Muscle of arm (tissue), 1 donor: ENCODE measurements at regions not wholly inside any gene's neighbourhood (a gene's known extent, or its start where the extent isn't known, plus 50 kb on each side); places are given as distances from the start of the nearest gene placed in this dataset.
"Not testable (repeated sequence)": the region's sequence is repeated elsewhere in the genome, so short reads cannot be mapped to it uniquely, and the experiment has no call there.

Experiments used
- DNase-seq: peaks from one replicate; pipeline ENCODE4 v3.0.0-alpha.2; 2013

DNA sequence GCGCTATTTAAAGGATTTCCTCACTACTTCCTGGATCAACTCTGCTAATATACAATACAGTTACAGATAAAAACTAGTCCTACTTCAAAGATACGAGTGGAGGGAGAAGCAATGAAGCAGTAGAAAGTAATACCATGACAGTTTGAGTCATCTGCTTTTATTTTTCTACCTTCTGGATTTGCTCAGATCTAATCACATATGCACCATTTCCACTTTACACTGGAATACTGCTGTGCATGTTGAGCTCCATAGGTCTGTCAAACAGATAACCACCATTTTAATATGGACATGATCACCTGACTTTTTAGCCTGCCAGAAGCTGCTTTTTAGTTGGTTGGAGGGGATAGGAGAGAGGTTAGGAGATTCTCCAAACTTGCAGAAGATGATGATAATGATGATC is 92.5 kb downstream of the MMUT start:
- no peak for DNase-seq

DNA sequence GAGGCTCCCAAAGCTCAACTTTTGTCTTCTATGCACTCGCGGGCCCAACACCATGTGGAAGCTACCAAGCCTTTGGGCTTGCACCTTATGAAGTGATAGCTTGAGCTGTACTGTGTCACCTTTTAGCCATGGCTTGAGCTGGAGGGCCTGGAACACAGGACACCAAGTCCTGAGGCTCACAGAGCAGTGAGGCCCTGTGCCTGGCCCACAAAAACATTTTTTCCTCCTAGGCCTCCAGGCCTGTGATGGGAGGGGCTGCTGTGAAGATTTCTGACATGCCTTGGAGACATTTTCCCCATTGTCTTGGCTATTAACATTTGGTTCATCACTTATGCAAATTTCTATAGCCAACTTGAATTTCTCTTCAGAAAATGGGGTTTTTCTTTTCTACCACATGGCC is 96.5 kb downstream of the MMUT start:
- DNase-seq, result no peak

DNA sequence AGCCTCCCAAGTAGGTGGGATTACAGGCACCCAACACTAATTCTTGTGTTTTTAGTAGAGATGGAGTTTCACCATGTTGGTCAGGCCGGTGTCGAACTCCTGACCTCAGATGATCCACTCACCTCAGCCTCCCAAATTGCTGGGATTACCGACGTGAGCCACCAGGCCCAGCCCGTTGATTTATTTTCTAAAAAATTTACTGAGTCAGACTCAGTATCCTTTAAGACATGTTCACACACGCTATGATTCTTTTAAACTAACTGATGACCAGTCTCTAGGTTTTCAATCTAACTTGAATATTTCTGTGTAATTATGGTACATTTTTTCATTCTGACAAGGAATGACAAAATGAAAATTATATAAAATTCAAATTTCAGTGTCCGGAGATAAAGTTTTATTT is 114.5 kb downstream of the MMUT start:
- DNase-seq, result no peak

DNA sequence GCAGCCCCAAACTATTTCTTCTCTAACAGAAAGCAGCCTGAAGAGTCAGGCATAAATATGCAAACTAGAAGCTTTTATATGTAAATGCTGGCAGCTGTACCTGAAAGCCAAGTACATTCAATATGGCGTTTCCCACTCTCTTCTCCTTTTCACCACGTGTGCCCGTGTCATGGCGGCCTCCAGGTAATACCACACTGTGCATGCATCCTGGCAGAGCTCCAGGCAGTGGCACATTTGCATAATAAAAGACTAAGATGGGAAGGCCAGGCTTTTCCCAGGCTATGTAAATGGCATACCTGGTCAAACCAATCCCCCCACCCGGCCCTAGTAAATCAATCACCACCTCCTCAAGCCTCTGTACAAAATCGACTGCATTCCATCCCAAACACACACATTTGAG is 120.6 kb downstream of the MMUT start:
- no peak for DNase-seq

DNA sequence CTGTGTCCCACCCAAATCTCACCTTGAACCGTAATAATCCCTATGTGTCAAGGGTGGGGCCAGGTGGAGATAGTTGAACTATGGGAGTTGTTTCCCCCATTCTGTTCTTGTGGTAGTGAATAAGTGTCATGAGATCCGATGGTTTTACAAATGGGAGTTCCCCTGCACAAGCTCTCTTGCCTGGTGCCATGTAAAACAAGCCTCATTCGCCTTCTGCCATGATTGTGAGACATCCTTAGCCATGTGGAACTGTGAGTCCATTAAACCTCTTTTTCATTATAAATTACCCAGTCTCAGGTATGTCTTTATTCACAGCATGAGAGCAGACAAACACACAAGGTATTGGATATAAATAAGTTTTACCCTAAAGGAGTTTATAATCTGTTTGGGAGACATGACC is 121.2 kb downstream of the MMUT start:
- DNase-seq, result no peak

DNA sequence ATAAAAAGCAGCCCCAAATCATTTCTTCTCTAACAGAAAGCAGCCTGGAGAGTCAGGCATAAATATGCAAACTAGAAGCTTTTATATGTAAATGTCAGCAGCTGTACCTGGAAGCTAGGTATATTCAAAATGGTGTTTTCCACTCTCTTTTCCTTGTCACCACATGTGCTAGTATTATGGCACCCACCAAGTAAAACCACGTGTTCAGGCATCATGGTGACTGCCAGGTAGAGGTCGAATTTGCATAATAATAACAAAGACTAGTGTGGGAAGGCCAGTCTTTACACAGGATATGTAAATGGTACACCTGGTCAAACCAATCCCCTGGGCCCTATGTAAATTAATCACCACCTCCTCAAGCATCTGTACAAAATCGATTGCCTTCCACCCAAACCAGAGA is 124.0 kb downstream of the MMUT start:
- no peak for DNase-seq

DNA sequence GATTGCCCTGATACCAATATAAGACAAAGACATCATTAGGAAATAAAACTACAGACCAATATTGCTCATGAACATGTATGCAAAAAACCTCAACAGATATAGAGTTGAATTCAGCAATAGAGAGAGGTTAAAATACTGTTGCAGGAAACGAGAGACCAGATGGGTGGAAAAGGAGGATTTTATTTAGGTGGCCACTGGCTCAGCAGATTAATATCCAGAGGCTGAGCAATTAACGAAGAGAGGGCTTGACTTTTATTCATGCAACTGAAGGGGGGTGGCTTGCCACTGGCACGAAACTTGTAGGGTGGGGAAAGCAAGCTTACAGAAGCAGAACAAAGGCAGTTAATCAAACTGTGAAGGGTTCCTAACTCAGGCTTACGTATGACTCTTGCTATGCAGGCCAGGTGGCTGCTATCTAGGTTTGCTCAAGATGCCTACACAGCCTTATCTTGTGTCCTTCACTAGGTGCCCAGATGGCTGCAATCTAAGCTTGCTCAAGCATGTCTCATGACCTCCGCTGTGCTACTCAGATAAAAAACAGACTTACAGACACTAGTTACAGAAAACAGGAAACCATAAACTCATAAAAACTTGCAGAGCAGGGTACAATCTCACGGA is 126.4 kb downstream of the MMUT start:
- no peak for DNase-seq

DNA sequence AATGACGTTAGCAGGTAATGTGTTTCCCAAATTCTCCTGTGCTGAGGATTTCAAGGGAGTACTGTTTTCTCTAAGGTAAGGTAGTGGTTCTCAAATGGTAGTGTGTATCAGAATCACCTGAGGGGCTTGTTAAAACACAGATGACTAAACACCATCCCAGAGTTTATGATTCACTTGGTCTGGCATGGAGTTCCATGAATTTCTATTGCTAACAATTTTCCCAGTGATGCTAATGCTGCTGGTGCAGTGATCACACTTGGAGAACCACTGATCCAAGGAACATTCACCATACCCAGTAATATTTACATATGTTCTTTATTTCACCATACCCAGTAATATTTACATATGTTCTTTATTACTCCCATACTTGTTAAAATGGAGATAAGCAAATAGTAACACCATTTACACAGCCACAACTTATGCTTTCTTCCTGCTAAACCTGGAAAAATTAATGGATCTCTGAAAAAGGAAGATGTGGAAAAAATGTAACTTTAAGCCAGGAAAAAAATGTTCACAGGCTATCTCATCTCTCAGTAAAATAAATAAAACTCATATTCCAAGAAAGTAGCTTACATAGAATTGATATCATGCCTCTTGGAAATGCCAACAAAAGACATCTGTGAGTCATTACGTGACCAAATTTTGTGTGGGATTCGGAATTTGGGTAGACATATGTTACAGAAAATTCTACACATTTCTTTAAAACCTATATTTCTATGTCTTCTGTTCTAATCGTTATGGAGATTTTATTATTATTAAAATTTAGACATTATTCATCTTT is 129.5 kb downstream of the MMUT start:
- no peak for DNase-seq

DNA sequence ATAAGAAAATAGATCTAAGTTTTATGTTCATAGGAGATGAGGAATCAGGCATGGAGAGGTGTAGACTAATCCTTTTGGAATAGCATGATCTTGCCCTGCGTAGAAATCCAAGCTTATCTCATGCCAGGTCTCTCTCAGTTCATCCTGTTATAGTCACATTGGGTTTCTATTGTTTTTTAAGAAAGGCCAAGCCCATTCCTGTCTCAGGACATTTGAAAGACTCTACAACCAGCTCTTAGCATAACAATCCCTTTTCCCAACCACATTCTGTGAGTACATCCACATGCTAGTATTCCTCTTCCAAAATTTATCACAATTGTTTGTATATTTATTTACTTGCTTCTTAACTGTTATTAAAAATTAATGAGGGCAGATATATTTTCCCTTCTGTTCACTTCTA is 130.3 kb downstream of the MMUT start:
- no peak for DNase-seq

DNA sequence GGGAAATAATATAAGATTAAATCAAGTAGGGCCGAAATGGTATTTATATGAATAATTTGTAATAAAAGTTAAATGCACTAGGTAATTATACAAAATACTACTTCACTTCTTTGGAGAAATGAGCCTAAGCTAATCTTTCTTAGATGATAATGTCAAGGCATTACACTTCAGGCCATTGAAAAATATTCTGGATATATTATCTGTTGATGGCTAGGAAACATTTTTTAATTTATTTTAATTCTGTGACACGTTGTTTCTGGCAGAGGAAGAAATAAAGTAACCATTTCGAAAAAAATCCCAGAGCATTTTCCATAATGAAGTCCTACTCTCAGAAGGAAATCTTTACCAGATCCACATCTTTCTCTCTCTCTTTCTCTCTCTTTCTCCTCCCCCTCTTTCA is 133.9 kb downstream of the MMUT start:
- DNase-seq, result no peak

DNA sequence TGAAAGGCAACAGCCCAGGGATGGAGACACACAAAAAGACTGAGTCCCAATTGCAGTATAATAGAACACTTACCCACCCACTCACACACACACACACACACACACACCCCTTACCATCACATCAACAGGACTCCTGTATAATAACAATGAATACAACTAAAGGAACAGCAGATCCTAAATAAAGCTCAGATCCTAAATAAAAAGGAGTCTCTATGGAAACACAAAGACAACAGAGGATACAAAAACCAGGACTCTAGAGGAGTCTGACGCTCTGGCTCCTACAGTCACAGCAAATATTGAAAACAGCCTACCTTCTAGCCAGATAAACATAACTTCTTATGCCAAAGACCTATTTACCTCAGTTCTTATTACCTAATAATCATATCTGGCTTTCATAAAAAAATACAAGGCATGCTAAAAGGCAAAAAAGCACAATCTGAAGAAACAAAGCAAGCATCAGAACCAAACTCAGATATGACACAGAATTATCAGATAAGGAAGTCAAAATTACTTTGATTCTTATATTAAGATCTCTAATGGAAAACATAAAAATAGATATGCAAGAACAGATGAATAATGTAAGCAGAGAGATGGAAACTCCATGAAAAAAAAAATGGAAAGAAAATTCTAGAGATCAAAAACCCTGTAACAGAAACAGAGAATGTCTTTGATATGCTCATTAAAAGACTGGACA is 134.9 kb downstream of the MMUT start:
- DNase-seq, result no peak

DNA sequence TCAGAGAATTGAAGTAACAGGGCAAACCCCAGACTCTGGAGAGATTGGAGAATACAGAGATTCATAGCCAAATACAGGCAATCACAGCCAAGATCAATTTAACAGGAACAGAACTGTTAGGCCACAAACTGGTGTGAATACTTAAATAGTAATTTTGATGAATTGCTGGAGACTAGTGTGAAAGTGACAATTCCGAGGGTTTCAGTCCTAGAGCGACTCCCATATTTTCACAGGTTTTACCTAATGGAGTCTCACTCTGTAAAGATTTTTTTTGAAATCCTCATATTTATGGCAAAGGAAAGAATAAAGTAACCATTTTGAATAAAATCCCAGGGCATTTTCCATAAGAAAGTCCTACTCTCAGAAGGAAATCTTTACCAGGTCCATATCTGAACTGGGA is 135.5 kb downstream of the MMUT start:
- DNase-seq, result no peak

DNA sequence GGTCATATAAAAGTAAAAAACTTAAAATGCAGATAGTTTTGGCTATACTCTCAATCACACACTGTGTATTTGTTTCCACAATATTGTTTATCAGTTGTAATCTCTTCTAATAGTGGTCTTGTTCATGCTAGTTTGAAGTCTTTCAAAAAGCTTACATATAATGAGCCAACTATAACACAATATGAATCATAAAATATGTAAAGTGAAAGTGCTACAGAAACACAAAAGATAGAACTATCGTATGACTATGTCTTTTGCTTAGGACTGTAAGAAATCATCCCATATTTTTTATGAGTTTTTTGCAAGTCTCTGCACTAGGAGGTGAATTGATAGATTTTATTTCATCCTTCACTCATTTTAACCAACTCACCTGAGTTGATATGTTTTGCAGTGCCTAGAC is 136.0 kb downstream of the MMUT start:
- DNase-seq, result no peak

DNA sequence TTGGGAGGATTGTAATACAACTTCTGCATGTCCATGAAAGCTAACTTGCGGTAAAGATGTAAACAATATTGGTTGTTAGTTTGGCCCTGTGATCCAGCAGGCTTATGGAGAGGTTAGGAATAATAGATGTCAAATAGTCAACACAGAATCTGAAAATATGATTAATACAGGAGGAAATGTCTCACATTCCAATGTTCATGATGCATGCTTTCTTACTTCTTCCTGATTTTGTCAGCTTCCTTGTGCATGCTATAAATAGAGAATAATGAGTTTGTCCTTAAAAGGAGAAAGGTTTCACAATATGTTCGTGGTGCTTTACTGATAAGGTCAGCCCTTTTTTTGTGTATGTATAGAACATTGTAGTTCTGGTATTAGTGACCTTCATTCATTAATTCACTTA is 136.7 kb downstream of the MMUT start:
- no peak for DNase-seq

DNA sequence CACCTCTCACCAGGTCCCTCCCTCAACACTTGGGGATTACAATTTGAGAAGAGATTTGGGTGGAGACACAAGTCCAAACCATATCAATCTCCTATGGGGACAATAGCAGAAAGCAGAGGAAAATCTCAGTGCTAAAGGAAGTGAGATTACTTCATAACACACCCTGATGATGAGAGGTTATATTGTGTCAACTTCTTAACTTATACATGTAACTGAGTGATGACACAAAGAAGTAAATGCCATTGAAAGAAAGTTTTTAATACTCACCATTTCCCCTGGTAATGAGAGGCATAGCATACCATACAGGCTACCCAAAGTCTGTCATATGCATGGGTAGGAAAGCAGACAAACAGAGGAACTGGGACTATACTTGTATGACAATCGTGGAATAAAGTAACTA is 137.2 kb downstream of the MMUT start:
- DNase-seq, result no peak

DNA sequence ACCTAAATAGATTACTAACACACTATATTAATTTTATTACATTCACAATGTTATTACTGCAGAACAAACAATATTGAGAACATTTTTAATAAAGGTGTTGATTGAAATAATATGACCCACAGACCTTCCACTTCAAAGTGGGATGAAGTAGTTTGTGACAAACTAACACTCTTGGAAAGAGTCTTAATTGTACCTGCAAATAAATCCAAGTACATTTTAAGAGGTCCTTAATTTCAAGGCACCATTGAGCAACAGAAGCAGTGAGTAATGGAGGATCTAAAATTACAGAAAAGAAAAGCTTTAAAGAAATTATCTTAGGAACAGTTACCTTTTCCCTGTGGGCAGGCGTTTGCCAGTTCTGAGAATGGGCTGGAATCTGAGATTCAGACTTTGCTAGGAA is 140.2 kb downstream of the MMUT start:
- DNase-seq, result no peak

DNA sequence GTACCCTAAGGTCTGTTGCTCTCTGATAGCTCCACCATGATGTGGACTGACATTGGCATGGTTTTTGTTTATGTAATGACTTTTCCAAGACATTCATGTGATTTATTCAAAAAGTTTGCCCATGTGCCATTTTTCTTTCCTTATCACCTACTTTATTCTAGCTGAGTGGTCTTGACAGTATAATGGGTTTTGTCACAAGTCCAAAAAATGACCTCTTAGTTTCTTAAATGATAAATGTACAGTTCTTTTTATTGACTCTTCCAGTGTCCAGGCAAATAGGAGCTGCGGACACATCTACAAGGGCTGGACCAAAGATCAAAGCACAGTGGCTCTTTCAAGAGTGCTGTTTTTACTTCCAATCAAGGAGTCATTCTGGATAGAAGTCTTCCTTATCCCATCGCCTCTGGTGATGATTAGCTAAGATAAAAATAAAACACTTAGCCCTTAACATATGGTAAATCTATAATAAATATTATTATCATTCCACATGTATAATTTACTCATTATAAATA is 141.4 kb downstream of the MMUT start:
- DNase-seq, result no peak

DNA sequence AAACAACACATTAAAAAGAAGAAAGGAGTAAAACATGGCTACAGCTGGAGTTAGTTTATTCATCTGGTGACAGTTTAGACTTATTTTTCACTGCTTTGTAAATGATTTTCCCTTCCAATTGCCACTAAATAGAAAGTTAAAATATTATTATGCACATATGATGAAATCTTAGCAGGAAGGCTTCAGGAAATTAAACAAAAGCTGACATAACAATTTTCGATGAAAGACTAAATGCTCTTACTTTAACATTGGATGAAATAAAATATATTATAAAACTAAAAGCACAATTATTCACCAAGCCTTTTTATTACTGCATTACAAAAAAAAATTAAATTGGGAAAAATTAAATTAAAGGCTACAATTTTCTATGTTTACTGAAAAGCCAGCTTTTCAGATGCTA is 158.0 kb downstream of the MMUT start:
- no peak for DNase-seq

DNA sequence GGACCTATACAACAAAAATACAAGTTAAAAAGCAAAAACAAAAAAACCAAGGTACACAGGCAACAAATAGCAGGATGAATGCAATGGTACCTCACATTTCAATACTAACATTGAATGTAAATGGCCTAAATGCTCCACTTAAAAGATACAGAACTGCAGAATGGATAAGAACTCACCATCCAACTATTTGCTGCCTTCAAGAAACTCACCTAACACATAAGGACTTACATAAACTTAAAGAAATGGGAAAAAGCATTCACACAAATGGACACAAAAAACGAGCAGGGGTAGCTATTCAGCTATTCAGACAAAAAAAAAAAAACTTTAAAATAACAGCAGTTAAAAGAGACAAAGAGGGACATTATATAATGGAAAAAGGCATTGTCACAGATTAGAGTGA is 158.7 kb downstream of the MMUT start:
- not testable (repeated sequence) for DNase-seq

DNA sequence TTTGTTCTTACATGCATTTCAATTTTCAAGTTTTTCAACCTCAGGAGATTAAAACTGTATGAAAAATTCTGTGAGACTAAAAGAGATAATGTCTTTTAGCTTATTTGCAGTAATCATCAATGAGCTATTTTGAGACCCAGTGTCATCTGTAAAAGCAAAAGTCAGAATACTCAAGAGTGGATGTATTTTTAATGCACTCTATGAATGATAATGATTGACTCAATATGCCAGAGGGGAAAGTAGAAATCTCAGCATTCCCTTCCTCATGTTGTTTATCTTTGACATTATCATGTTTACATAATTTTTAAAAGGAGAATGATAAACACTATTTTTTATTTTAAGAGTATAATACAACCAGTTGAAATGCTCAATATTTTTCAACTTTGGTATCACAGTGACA is 162.1 kb downstream of the MMUT start:
- no peak for DNase-seq

DNA sequence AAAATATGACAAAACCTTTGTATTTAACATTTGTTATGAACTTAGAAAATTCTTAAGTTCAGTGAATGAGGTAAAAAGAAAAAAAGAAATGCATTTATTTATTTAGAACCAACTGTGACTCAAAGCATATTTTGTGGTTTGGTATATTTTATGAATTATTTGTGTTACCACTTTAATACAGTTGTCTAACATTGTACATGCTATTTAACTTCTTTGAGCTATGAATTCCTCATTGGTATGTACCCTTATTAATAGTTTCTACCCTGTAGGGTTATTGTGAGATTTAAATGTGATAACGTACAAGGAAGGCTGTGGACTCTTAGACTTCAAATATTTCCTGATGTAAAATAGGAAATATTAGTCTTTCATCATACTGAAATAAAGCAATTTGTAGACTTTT is 162.6 kb downstream of the MMUT start:
- no peak for DNase-seq

DNA sequence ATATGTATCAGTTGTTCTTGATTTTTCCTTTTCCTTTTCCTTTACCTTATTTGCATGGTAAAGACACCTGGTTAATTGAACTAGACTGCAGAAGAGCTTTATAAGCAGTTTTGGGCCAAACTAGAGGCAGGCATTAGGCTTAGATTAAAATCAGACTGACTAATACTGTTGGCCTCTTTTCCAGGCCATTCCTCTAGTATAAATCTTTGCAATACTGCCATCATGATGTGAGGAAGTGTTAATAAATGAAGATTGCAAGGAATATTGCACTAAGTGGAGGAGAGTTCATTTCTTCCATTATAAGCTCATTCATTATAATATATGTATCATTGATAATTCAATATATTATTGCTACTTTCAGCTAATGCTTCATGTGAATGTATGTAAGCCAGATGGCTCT is 163.8 kb downstream of the MMUT start:
- DNase-seq, result no peak

DNA sequence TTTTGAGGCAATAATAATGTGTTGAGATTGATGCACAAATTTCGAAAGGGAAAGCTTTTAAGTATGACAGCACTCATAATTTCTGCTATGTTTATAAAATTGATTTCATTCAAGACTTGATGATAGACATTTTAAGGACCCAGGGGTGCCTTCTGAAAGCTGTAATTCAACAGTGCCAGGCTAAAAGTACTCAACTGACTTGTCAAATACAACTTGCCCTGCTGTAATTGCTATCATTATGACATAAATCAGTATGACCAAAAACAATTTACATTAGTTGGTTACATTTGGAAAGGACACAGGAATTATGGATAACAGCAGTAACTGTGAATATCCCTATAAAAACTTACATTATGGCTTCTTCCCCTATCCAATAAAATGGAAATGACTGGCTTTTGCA is 178.9 kb downstream of the MMUT start:
- DNase-seq, result no peak
